ENCODE measurements at regions not wholly inside any gene's neighbourhood (a gene's known extent, or its start where the extent isn't known, plus 50 kb on each side); places are given as distances from the start of the nearest gene placed in this dataset.

DNA sequence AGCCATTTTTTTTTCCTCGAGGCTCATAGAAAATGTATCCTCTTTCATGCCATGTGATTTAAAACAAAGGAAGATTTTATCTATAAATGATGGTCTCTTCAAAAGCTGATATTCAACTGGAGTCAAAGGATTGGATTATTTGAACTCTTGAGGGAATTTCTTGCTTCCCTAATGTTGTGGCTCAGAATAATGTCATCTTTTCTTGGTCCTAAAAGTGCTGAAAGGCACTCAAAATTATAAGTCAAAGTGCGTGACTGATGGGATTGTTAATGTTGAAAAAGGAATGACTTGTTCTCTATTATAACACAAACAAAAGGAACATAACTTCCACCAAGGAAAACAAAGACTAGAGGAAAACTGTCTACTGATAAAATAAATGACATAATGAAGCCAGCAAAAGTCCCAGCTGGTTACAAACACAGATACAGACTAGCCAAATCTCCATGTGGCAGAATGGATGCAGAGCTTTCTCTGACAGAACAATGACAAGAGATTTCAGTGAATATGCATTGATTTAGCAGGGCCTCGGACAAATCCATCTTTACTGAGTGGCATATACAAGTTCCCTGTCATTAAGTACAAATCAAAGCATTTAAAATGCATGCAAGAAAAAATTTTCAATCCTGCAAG, 552.6 kb downstream of the GBA3 start:
- WGBS, 2 donors, result 46 to 63% methylated on average over 3 of the region's 3 CpGs
- no peak for DNase-seq
- Histone ChIP-seq H3K4me1 (no peaks in the 10 kb centered on the region), H3K27me3 (no peaks in the 10 kb centered on the region), H3K27ac (no peak overlapping the region), H3K4me3 (no peak overlapping the region), H3K36me3 (no peaks in the 10 kb centered on the region), H3K9me3 (no peaks in the 10 kb centered on the region)
- intact Hi-C loops (cut with DNase I), result no loop called here
- TF ChIP-seq, protein P1, sequence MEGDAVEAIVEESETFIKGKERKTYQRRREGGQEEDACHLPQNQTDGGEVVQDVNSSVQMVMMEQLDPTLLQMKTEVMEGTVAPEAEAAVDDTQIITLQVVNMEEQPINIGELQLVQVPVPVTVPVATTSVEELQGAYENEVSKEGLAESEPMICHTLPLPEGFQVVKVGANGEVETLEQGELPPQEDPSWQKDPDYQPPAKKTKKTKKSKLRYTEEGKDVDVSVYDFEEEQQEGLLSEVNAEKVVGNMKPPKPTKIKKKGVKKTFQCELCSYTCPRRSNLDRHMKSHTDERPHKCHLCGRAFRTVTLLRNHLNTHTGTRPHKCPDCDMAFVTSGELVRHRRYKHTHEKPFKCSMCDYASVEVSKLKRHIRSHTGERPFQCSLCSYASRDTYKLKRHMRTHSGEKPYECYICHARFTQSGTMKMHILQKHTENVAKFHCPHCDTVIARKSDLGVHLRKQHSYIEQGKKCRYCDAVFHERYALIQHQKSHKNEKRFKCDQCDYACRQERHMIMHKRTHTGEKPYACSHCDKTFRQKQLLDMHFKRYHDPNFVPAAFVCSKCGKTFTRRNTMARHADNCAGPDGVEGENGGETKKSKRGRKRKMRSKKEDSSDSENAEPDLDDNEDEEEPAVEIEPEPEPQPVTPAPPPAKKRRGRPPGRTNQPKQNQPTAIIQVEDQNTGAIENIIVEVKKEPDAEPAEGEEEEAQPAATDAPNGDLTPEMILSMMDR (IDR thresholded peaks at IDR 0.05), result no peak
- no peak for ATAC-seq

DNA sequence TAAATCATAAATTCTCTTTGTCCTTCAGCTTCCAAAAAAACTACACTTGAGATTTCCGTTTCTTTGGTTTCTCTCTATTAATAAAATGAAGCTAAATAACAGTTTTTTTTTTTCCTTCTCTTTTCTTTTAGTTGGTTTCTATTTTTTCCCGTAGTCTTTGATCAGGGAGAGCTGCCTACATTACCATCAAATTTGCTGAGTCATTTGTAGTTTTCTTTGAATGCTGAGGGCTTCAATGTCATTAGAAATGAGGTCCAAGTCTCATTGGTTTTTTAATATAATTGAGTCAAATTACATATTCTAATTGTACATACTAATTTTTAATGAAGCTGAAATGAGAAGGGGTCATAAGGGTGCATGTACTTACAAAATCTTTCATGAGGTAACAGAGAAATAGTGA, 550.2 kb downstream of the GBA3 start:
- intact Hi-C loops (cut with DNase I), result no loop called here
- no peak for ATAC-seq
- Histone ChIP-seq H3K9me3 (no peaks in the 10 kb centered on the region), H3K27me3 (no peaks in the 10 kb centered on the region), H3K36me3 (no peaks in the 10 kb centered on the region), H3K4me3 (no peak overlapping the region), H3K27ac (no peak overlapping the region), H3K4me1 (peaks cover 0 to 4% (median 0%) of the 10 kb centered on the region in 9 donors)
- TF ChIP-seq, protein P1 (IDR thresholded peaks at IDR 0.05), result no peak
- DNase-seq, result no peak
- 66 to 72% methylated on average over 2 of the region's 2 CpGs for WGBS, 2 donors

DNA sequence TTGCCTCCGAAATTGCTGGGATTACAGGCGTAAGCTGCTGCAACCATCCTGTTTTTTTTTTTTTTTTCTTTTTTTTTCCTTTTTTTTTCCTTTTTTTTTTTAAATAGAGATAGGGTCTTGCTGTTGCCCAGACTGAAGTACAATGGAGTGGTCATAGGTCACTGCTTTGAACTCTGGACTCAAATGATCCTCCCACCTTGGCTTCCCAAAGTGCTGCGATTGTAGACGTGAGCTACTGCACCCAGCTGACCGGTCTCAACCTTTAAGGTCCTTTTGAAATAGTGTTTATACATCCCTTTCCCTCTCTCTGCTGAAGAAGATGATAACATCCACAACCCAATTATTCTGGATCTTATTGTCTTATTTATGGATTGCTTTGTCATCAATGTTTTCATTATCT, 548.7 kb downstream of the GBA3 start:
- H3K27me3 ChIP-seq, result no peaks in the 10 kb centered on the region
- intact Hi-C loops (cut with DNase I), result no loop called here
- ATAC-seq (no peak), DNase-seq (no peak)
- H3K4me3 ChIP-seq, result no peak overlapping the region
- no peaks in the 10 kb centered on the region for H3K36me3 ChIP-seq
- WGBS, 2 donors, result 89 to 90% methylated on average over 5 of the region's 5 CpGs
- no peaks in the 10 kb centered on the region for H3K9me3 ChIP-seq
- TF ChIP-seq, protein P1 (IDR thresholded peaks at IDR 0.05), result no peak
- peaks cover 0 to 11% (median 0%) of the 10 kb centered on the region in 9 donors for H3K4me1 ChIP-seq
- H3K27ac ChIP-seq, result no peak overlapping the region

DNA sequence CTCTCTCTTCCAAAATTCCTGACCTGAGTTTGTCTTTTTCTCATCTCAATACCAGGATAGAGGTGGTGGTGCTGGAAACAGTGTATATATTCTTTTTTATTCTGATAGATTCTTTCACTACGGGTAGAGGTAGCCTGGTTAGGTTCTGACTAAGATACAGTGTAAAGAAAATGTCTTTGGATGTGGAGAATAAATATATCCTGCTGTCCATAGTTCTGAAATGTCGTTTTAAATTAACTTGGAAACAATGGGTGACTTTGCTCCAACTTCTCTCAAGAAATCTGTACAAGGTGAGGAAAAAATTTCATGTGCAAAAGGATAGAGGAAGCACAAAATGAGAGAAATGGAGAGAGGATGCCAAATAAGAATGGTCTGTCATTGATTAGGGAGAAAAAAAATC, 546.1 kb downstream of the GBA3 start:
- DNase-seq (no peak), ATAC-seq (no peak)
- H3K9me3 ChIP-seq, result no peaks in the 10 kb centered on the region
- intact Hi-C loops (cut with DNase I), result no loop called here
- TF ChIP-seq, protein P1 (IDR thresholded peaks at IDR 0.05), result no peak
- H3K27ac ChIP-seq, result no peak overlapping the region
- H3K27me3 ChIP-seq, result no peaks in the 10 kb centered on the region
- H3K4me1 ChIP-seq, result peaks cover 0 to 21% (median 5%) of the 10 kb centered on the region in 9 donors
- WGBS, 2 donors, result 58 to 67% methylated on average over 2 of the region's 2 CpGs
- no peaks in the 10 kb centered on the region for H3K36me3 ChIP-seq
- H3K4me3 ChIP-seq, result no peak overlapping the region
